ENCODE measurements at regions not wholly inside any gene's neighbourhood (a gene's known extent, or its start where the extent isn't known, plus 50 kb on each side); places are given as distances from the start of the nearest gene placed in this dataset.

GRCh38 chr6:156013155-156013554, 557.5 kb upstream of the NOX3 start:
- no peak overlapping the region for H3K4me3 Mint-ChIP-seq
- no peaks in the 10 kb centered on the region for H3K27me3 Mint-ChIP-seq
- no peak for DNase-seq
- peaks cover 3% of the 10 kb centered on the region for H3K9me3 Mint-ChIP-seq
- no peaks in the 10 kb centered on the region for H3K36me3 Mint-ChIP-seq (ENCODE audit: low read depth)
- POLR2A ChIA-PET: no interaction called here
- peaks cover 3% of the 10 kb centered on the region for H3K4me1 Mint-ChIP-seq
- H3K27ac Mint-ChIP-seq: no peak overlapping the region
- CTCF ChIA-PET: no interaction called here

- POLR2A ChIA-PET: no interaction called here
- Mint-ChIP-seq H3K4me1 (peaks cover 3% of the 10 kb centered on the region), H3K4me3 (no peak overlapping the region), H3K27me3 (no peaks in the 10 kb centered on the region), H3K36me3 (ENCODE audit: low read depth) (no peaks in the 10 kb centered on the region), H3K27ac (no peak overlapping the region), H3K9me3 (no peaks in the 10 kb centered on the region)
- CTCF ChIA-PET: no interaction called here
- DNase-seq: no peak
Measured at GRCh38 chr6:156009656-156010055, 554.0 kb upstream of the NOX3 start.

GRCh38 chr6:156004796-156005195, 549.2 kb upstream of the NOX3 start:
- Mint-ChIP-seq H3K27me3 (no peaks in the 10 kb centered on the region), H3K27ac (no peak overlapping the region), H3K4me1 (no peaks in the 10 kb centered on the region), H3K36me3 (ENCODE audit: low read depth) (no peaks in the 10 kb centered on the region), H3K4me3 (no peak overlapping the region), H3K9me3 (no peaks in the 10 kb centered on the region)
- ChIA-PET CTCF (no interaction called here), POLR2A (no interaction called here)
- no peak for DNase-seq

- ChIA-PET POLR2A (no interaction called here), CTCF (no interaction called here)
- H3K4me3 Mint-ChIP-seq: no peak overlapping the region
- no peak for DNase-seq
- no peak overlapping the region for H3K27ac Mint-ChIP-seq
- no peaks in the 10 kb centered on the region for H3K36me3 Mint-ChIP-seq (ENCODE audit: low read depth)
- peaks cover 2% of the 10 kb centered on the region for H3K9me3 Mint-ChIP-seq
- no peaks in the 10 kb centered on the region for H3K27me3 Mint-ChIP-seq
- no peaks in the 10 kb centered on the region for H3K4me1 Mint-ChIP-seq
Measured at GRCh38 chr6:155996151-155996550, 540.5 kb upstream of the NOX3 start.

GRCh38 chr6:155995281-155995680, 539.6 kb upstream of the NOX3 start:
- Mint-ChIP-seq H3K36me3 (ENCODE audit: low read depth) (no peaks in the 10 kb centered on the region), H3K9me3 (peaks cover 2% of the 10 kb centered on the region), H3K4me3 (no peak overlapping the region), H3K27me3 (no peaks in the 10 kb centered on the region), H3K27ac (no peak overlapping the region), H3K4me1 (no peaks in the 10 kb centered on the region)
- ChIA-PET POLR2A (no interaction called here), CTCF (no interaction called here)
- no peak for DNase-seq

- no peak overlapping the region for H3K4me3 Mint-ChIP-seq
- no peaks in the 10 kb centered on the region for H3K4me1 Mint-ChIP-seq
- H3K27me3 Mint-ChIP-seq: no peaks in the 10 kb centered on the region
- no peak overlapping the region for H3K27ac Mint-ChIP-seq
- DNase-seq: no peak
- POLR2A ChIA-PET: no interaction called here
- CTCF ChIA-PET: interaction anchor here (0.6 kb wide), 1 partner anchor 425 kb away, joined by 4 read pairs; no protein-coding TSS in a partner anchor
- no peaks in the 10 kb centered on the region for H3K36me3 Mint-ChIP-seq (ENCODE audit: low read depth)
- H3K9me3 Mint-ChIP-seq: peaks cover 2% of the 10 kb centered on the region
Measured at GRCh38 chr6:155994086-155994485, 538.4 kb upstream of the NOX3 start.

- ChIA-PET CTCF (no interaction called here), POLR2A (no interaction called here)
- H3K27ac Mint-ChIP-seq: no peak overlapping the region
- no peaks in the 10 kb centered on the region for H3K4me1 Mint-ChIP-seq
- DNase-seq: no peak
- no peaks in the 10 kb centered on the region for H3K36me3 Mint-ChIP-seq (ENCODE audit: low read depth)
- no peaks in the 10 kb centered on the region for H3K27me3 Mint-ChIP-seq
- H3K9me3 Mint-ChIP-seq: peaks cover 2% of the 10 kb centered on the region
- H3K4me3 Mint-ChIP-seq: no peak overlapping the region
Measured at GRCh38 chr6:155993240-155993639, 537.6 kb upstream of the NOX3 start.

GRCh38 chr6:155985660-155986138, 530.1 kb upstream of the NOX3 start:
- POLR2A ChIA-PET: no interaction called here
- no peak overlapping the region for H3K4me3 Mint-ChIP-seq

GRCh38 chr6:155980768-155981079, 525.1 kb upstream of the NOX3 start:
- no peak for DNase-seq
- ChIA-PET CTCF (no interaction called here), POLR2A (interaction anchor here (0.7 kb wide), 1 partner anchor 129 kb away, joined by 5 read pairs; no protein-coding TSS in a partner anchor)
- Mint-ChIP-seq H3K27me3 (no peaks in the 10 kb centered on the region), H3K4me3 (no peak overlapping the region), H3K4me1 (no peaks in the 10 kb centered on the region), H3K36me3 (ENCODE audit: low read depth) (no peaks in the 10 kb centered on the region), H3K9me3 (peaks cover 2% of the 10 kb centered on the region), H3K27ac (no peak overlapping the region)

More at GRCh38 chr6:155985660-155986138, 530.1 kb upstream of the NOX3 start:
- no peaks in the 10 kb centered on the region for H3K9me3 Mint-ChIP-seq
- DNase-seq: no peak
- H3K27ac Mint-ChIP-seq: no peak overlapping the region
- CTCF ChIA-PET: no interaction called here
- H3K4me1 Mint-ChIP-seq: no peaks in the 10 kb centered on the region
- no peaks in the 10 kb centered on the region for H3K36me3 Mint-ChIP-seq (ENCODE audit: low read depth)
- no peaks in the 10 kb centered on the region for H3K27me3 Mint-ChIP-seq

- Mint-ChIP-seq H3K9me3 (peaks cover 2% of the 10 kb centered on the region), H3K27me3 (no peaks in the 10 kb centered on the region), H3K4me1 (no peaks in the 10 kb centered on the region), H3K36me3 (ENCODE audit: low read depth) (no peaks in the 10 kb centered on the region), H3K4me3 (no peak overlapping the region), H3K27ac (no peak overlapping the region)
- ChIA-PET POLR2A (no interaction called here), CTCF (no interaction called here)
- no peak for DNase-seq
Measured at GRCh38 chr6:155980014-155980767, 524.6 kb upstream of the NOX3 start.

- no peak overlapping the region for H3K27ac Mint-ChIP-seq
- peaks cover 2% of the 10 kb centered on the region for H3K9me3 Mint-ChIP-seq
- H3K4me3 Mint-ChIP-seq: no peak overlapping the region
- H3K36me3 Mint-ChIP-seq (ENCODE audit: low read depth): no peaks in the 10 kb centered on the region
- ChIA-PET POLR2A (no interaction called here), CTCF (no interaction called here)
- no peak for DNase-seq
- H3K27me3 Mint-ChIP-seq: no peaks in the 10 kb centered on the region
- peaks cover 8% of the 10 kb centered on the region for H3K4me1 Mint-ChIP-seq
Measured at GRCh38 chr6:155975506-155975905, 519.9 kb upstream of the NOX3 start.

GRCh38 chr6:155974811-155975323, 519.2 kb upstream of the NOX3 start:
- DNase-seq: no peak
- H3K27me3 Mint-ChIP-seq: no peaks in the 10 kb centered on the region
- no peak overlapping the region for H3K27ac Mint-ChIP-seq
- CTCF ChIA-PET: no interaction called here
- peaks cover 8% of the 10 kb centered on the region for H3K4me1 Mint-ChIP-seq
- no peak overlapping the region for H3K4me3 Mint-ChIP-seq
- no peaks in the 10 kb centered on the region for H3K36me3 Mint-ChIP-seq (ENCODE audit: low read depth)
- no peaks in the 10 kb centered on the region for H3K9me3 Mint-ChIP-seq
- POLR2A ChIA-PET: no interaction called here

GRCh38 chr6:155974359-155974758, 518.7 kb upstream of the NOX3 start:
- Mint-ChIP-seq H3K4me3 (no peak overlapping the region), H3K9me3 (no peaks in the 10 kb centered on the region), H3K27ac (no peak overlapping the region), H3K27me3 (no peaks in the 10 kb centered on the region), H3K36me3 (ENCODE audit: low read depth) (no peaks in the 10 kb centered on the region), H3K4me1 (peaks cover 8% of the 10 kb centered on the region)
- POLR2A ChIA-PET: no interaction called here
- CTCF ChIA-PET: no interaction called here
- DNase-seq: no peak

GRCh38 chr6:155970876-155971708, 515.5 kb upstream of the NOX3 start:
- ChIA-PET POLR2A (no interaction called here), CTCF (no interaction called here)
- Mint-ChIP-seq H3K27ac (no peak overlapping the region), H3K36me3 (ENCODE audit: low read depth) (no peaks in the 10 kb centered on the region), H3K4me1 (peaks cover 8% of the 10 kb centered on the region), H3K4me3 (no peak overlapping the region), H3K27me3 (no peaks in the 10 kb centered on the region), H3K9me3 (no peaks in the 10 kb centered on the region)
- DNase-seq: no peak

Measured in activated CD4-positive, alpha-beta memory T cell treated with anti-CD3 and anti-CD28 coated beads, Interleukin-2, amount 10 ng/mL, durations not matched to agents 7 days and 5 days (primary cell).